Esophagus muscularis mucosa (tissue), 4 donors: ENCODE measurements at regions not wholly inside any gene's neighbourhood (a gene's known extent, or its start where the extent isn't known, plus 50 kb on each side); places are given as distances from the start of the nearest gene placed in this dataset.

ENCODE experiments used
- DNase-seq: peaks from one replicate; pipeline ENCODE4 v3.0.0-alpha.2; 2017; ENCODE audit errors: extremely low spot score
- H3K27ac ChIP-seq, 4 donors: fragments of 200-600 bp; sonication (generic); replicated peaks in 1 of 4; 1 replicate in 3 of 4; 2 replicates in 1 of 4; pipeline ENCODE4 v1.5.1; 2016 to 2019; ENCODE audit warnings: mild to moderate bottlenecking in 1 of 4
- H3K27me3 ChIP-seq, 4 donors: fragments of 200-600 bp; sonication (generic); one replicate each; pipeline versions ENCODE4 v1.5.1 to v1.6.0; 2016 to 2019
- H3K36me3 ChIP-seq, 4 donors: fragments of 200-600 bp; sonication (generic); one replicate each; pipeline ENCODE4 v1.5.1; 2016 to 2019
- H3K4me1 ChIP-seq, 4 donors: fragments of 200-600 bp; sonication (generic); one replicate each; pipeline ENCODE4 v1.5.1; 2016 to 2019
- H3K4me3 ChIP-seq, 4 donors: fragments of 200-600 bp; sonication (generic); 1 replicate in 2 of 4; 2 replicates in 2 of 4; pipeline ENCODE4 v1.5.1; 2016 to 2019; ENCODE audit warnings: mild to moderate bottlenecking in 4 of 4, moderate library complexity in 1 of 4
- H3K9me3 ChIP-seq, 4 donors: fragments of 200-600 bp; sonication (generic); 1 replicate in 3 of 4; 2 replicates in 1 of 4; pipeline ENCODE4 v1.5.1; 2016 to 2019
- EP300 ChIP-seq: sonication (generic); formaldehyde crosslinking; IDR thresholded peaks from one replicate; pipeline ENCODE4 v1.6.1; 2017; ENCODE audit warnings: antibody characterized with exemption
- POLR2A ChIP-seq: fragments of 450-650 bp; IDR thresholded peaks from one replicate; pipeline ENCODE4 v1.6.1; 2017; ENCODE audit warnings: antibody characterized with exemption, moderate library complexity, mild to moderate bottlenecking, low read depth
- POLR2AphosphoS5 ChIP-seq, 2 donors: sonication (generic); formaldehyde crosslinking; IDR thresholded peaks; one replicate each; pipeline ENCODE4 v1.6.1; 2017; ENCODE audit warnings: antibody characterized with exemption in 2 of 2
- WGBS: methylation state at CpG from one replicate; pipeline ENCODE4 v1.1.5; 2018; 5-methylcytosine and 5-hydroxymethylcytosine counted together
- intact Hi-C: fragments of 100-400 bp; cut with DNase I; formaldehyde crosslinking; loops from one replicate; pipeline ENCODE4 v1.15.1; 2023
- TF ChIP-seq, protein P1 (sequence below), 3 experiments: fragments of 200-600 bp in 2 of 3; fragments of 450-650 bp in 1 of 3; sonication (generic) in 2 of 3; IDR thresholded peaks; one replicate each; pipeline ENCODE4 v1.5.1; 2017 to 2019; ENCODE audit warnings: antibody characterized with exemption in 3 of 3, mild to moderate bottlenecking in 2 of 3, moderate library complexity in 1 of 3

DNA sequence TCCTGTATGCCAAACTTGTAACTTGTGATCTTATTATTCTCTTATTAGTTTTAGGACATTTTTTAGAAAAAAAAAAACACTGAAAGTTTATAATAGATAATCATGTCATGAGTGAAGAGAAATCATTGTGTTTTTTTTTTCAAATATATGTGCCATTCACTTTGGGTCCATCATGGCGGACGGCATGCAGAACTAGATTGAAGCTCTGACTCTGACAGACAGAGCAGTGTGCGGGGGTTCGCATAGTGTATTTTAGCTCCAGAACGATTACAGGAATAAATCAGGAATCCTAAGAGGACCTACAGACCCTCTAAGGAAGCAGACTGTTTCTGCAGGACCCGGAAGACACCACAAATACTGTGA lies 484.4 kb upstream of the REG3G start:
- 79% methylated on average over 5 of the region's 6 CpGs for WGBS
- Histone ChIP-seq H3K9me3 (peaks cover 0 to 11% (median 3%) of the 10 kb centered on the region in 4 donors), H3K36me3 (no peaks in the 10 kb centered on the region), H3K27me3 (no peaks in the 10 kb centered on the region), H3K27ac (no peak overlapping the region), H3K4me1 (no peaks in the 10 kb centered on the region), H3K4me3 (no peak overlapping the region)
- DNase-seq, result no peak
- TF ChIP-seq, protein P1, sequence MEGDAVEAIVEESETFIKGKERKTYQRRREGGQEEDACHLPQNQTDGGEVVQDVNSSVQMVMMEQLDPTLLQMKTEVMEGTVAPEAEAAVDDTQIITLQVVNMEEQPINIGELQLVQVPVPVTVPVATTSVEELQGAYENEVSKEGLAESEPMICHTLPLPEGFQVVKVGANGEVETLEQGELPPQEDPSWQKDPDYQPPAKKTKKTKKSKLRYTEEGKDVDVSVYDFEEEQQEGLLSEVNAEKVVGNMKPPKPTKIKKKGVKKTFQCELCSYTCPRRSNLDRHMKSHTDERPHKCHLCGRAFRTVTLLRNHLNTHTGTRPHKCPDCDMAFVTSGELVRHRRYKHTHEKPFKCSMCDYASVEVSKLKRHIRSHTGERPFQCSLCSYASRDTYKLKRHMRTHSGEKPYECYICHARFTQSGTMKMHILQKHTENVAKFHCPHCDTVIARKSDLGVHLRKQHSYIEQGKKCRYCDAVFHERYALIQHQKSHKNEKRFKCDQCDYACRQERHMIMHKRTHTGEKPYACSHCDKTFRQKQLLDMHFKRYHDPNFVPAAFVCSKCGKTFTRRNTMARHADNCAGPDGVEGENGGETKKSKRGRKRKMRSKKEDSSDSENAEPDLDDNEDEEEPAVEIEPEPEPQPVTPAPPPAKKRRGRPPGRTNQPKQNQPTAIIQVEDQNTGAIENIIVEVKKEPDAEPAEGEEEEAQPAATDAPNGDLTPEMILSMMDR (IDR thresholded peaks at IDR 0.05), result no peak
- TF ChIP-seq POLR2AphosphoS5 (IDR thresholded peaks at IDR 0.05) (no peak), EP300 (no peak), POLR2A (no peak)
- intact Hi-C loops, result no loop called here

DNA sequence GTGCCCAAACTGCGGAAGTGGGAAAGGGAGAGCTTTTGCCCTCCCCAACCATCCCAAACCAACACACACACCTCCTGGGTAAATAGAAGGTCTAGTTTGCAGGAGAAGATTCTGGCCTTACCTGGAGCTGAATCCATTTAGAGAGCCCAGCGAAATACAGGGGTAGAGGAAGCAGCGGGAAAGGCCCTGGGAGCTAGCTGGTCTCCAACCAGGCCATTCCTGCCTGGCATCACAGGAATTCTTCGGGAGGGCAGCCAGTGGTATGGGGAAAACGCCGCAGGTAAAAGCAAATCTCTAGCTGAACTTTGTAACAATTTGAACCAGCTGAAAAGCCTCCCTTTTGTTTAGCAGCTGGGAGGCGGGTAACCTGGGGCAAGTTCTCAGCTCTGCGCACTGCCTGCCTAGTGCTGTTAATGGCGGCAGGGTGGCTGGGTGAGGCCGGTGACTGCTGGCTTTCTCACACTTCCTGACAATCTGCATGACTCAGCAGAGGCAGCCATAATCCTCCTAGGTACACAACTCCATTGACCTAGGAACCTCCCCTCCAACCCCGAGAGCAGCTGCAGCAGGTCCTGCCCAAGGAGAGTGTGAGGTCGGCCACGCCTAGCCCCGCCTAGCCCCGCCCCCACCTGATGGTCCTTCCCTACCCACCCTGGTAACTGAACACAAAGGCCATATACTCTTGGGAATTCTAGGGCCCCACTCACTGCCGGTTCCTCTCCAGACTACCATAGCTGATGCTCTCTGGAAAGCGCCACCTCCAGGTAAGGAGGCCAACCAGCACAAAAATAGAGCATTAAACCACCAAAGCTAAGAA lies 483.8 kb upstream of the REG3G start:
- Histone ChIP-seq H3K9me3 (peaks cover 0 to 11% (median 3%) of the 10 kb centered on the region in 4 donors), H3K27me3 (no peaks in the 10 kb centered on the region), H3K36me3 (no peaks in the 10 kb centered on the region), H3K4me3 (no peak overlapping the region), H3K27ac (no peak overlapping the region), H3K4me1 (no peaks in the 10 kb centered on the region)
- intact Hi-C loops, result no loop called here
- WGBS, result 85% methylated on average over 13 of the region's 17 CpGs
- DNase-seq, result no peak
- TF ChIP-seq POLR2AphosphoS5 (IDR thresholded peaks at IDR 0.05) (no peak), POLR2A (no peak), EP300 (no peak)
- TF ChIP-seq, protein P1 (IDR thresholded peaks at IDR 0.05), result no peak

DNA sequence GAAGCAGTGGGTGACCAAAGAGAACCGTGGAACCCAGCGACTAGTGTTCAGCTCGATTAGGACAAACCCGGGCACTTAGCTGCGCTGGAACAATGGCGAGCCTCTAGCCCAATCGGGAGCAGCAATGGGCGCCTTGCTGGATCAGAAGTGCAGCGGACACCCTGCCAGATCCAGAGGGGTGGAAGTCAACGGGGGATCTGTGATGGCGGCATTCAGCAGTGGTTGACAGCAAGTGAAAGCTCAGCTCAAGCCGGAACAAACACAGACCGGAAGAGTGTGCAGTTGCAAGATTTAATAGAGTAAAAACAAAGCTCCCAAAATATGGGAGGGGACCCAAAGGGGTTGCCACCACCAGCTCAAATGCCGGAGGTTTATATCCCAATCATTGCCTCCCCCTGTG lies 478.7 kb upstream of the REG3G start:
- Histone ChIP-seq H3K27ac (no peak overlapping the region), H3K4me3 (no peak overlapping the region), H3K36me3 (no peaks in the 10 kb centered on the region), H3K4me1 (no peaks in the 10 kb centered on the region), H3K27me3 (no peaks in the 10 kb centered on the region), H3K9me3 (peaks cover 0 to 6% (median 2%) of the 10 kb centered on the region in 4 donors)
- intact Hi-C loops, result no loop called here
- TF ChIP-seq POLR2AphosphoS5 (IDR thresholded peaks at IDR 0.05) (no peak), POLR2A (no peak), EP300 (no peak)
- TF ChIP-seq, protein P1 (IDR thresholded peaks at IDR 0.05), result no peak
- WGBS, result 100% methylated on average over 12 of the region's 14 CpGs
- DNase-seq, result no peak

DNA sequence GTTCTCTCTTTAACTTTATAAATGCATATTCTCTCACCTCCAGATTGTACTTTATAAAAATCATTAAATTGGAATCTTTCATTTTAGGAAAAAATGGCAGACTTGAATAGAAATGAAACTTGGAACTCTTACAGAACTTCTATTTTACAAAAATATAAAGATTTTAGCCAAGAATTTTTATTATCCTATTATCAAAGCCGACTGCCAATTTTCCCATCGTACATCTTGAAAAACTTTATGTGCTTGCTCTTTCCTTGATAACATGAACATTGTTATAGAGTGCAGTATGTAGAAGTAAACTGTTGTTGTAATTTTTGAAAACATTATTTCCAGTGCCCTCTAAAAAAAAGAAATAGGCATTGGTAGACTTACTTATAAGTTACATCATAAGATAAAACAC lies 475.7 kb upstream of the REG3G start:
- intact Hi-C loops, result no loop called here
- H3K4me3 ChIP-seq, result no peak overlapping the region
- H3K4me1 ChIP-seq, result no peaks in the 10 kb centered on the region
- H3K9me3 ChIP-seq, result no peaks in the 10 kb centered on the region
- H3K36me3 ChIP-seq, result no peaks in the 10 kb centered on the region
- 70% methylated on average over 2 of the region's 2 CpGs for WGBS
- TF ChIP-seq EP300, result no peak
- no peak for TF ChIP-seq POLR2A
- TF ChIP-seq POLR2AphosphoS5 (IDR thresholded peaks at IDR 0.05), result no peak
- TF ChIP-seq, protein P1 (IDR thresholded peaks at IDR 0.05), result no peak
- no peak overlapping the region for H3K27ac ChIP-seq
- no peaks in the 10 kb centered on the region for H3K27me3 ChIP-seq
- no peak for DNase-seq
